ENCODE measurements at regions not wholly inside any gene's neighbourhood (a gene's known extent, or its start where the extent isn't known, plus 50 kb on each side); places are given as distances from the start of the nearest gene placed in this dataset.

DNA sequence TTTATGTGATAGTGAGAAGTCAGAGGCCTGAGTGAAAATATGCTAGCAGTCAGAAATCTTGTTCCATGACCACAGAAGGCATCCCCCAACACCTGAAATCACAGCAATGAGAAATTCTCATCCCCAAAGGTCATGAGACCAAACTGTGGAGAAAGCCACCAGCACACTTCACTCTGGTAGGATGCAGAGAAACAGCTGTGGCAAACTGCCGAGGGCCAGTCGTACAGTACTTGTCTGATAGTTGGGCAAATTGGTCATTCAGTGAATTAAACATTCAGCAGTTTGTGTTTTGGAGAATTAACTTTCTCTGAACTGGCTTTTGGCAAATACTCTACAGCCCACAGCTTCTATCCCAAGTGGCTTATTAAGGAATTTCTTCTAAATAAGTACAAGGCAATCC lies 117.2 kb downstream of the TSN start:
- H2BK12ac ChIP-seq (ENCODE audit: low read depth, low read length): no peak overlapping the region
- FAIRE-seq: no peak
- H3K4me2 ChIP-seq (ENCODE audit: insufficient read depth in 1 of 2, low read depth in 2 of 2, low read length in 2 of 2): no peak overlapping the region
- no peak overlapping the region for H3K4ac ChIP-seq (replicated peaks; ENCODE audit: insufficient read length, low read depth, low read length)
- H3K23ac ChIP-seq (ENCODE audit: insufficient read length): no peak overlapping the region
- ChIA-PET POLR2A (ENCODE audit: partially characterized antibody) (no interaction called here), CTCF (ENCODE audit: partially characterized antibody) (interaction anchor here (0.6 kb wide), 1 partner anchor 44 kb away, joined by 3 read pairs; no protein-coding TSS in a partner anchor)
- H2BK120ac ChIP-seq (replicated peaks; ENCODE audit: low read depth, low read length): no peak overlapping the region
- no peak overlapping the region for H3K9ac ChIP-seq (replicated peaks in 1 of 4; ENCODE audit: extremely low read depth in 1 of 4, low read depth in 3 of 4, low read length in 3 of 4)
- no peak overlapping the region for H4K8ac ChIP-seq (ENCODE audit: extremely low read depth, insufficient read depth, low read length)
- H3K27ac ChIP-seq (ENCODE audit: low read depth, low read length): no peak overlapping the region
- WGBS, 2 experiments (ENCODE audit: extremely low coverage in 1 of 2, insufficient coverage in 1 of 2, insufficient read length in 1 of 2, insufficient replicate concordance in 2 of 2, low coverage in 1 of 2, low lambda C conversion rate in 2 of 2, missing lambda C conversion rate in 1 of 2): 97% methylated on average over 2 of the region's 2 CpGs; no CpG with 5 or more reads in 1 of the 2 experiments
- H3K23me2 ChIP-seq (ENCODE audit: low read depth, low read length): no peaks in the 10 kb centered on the region
- no peaks in the 10 kb centered on the region for H3K9me3 ChIP-seq (ENCODE audit: insufficient read depth in 2 of 2, low read depth in 1 of 2, low read length in 1 of 2)
- H3K56ac ChIP-seq (replicated peaks; ENCODE audit: insufficient read length, low read depth, low read length): no peak overlapping the region
- no peak overlapping the region for H3K14ac ChIP-seq (ENCODE audit: insufficient read length)
- H3K27me3 ChIP-seq (replicated peaks in 1 of 4; ENCODE audit: control insufficient read depth in 3 of 4, extremely low read depth in 1 of 4, insufficient read depth in 3 of 4, low read length in 3 of 4): no peaks in the 10 kb centered on the region
- no peak overlapping the region for H4K91ac ChIP-seq (replicated peaks; ENCODE audit: insufficient read length, low read length)
- H3K79me1 ChIP-seq (ENCODE audit: low read depth, low read length): no peaks in the 10 kb centered on the region
- H2AK5ac ChIP-seq (ENCODE audit: low read depth, low read length): no peak overlapping the region
- H2BK20ac ChIP-seq (ENCODE audit: low read length): no peak overlapping the region
- TF ChIP-seq GTF2F1 (IDR thresholded peaks at IDR 0.05; ENCODE audit: borderline replicate concordance, low read depth, low read length): no peak
- no peak for TF ChIP-seq TBP (IDR thresholded peaks at IDR 0.05; ENCODE audit: low read depth, low read length)
- no peak for TF ChIP-seq RFX5 (IDR thresholded peaks at IDR 0.05; ENCODE audit: borderline replicate concordance, low read depth, low read length)
- no peak for TF ChIP-seq RAD21 (IDR thresholded peaks at IDR 0.05 in 1 of 2, conservative IDR thresholded peaks at IDR 0.05 in 1 of 2; ENCODE audit: low read depth in 2 of 2, low read length in 2 of 2)
- TF ChIP-seq FOSL1 (IDR thresholded peaks at IDR 0.05; ENCODE audit: insufficient read depth, low read depth, low read length): no peak
- no peak for TF ChIP-seq SIRT6 (IDR thresholded peaks at IDR 0.05; ENCODE audit: low read length)
- TF ChIP-seq, protein P1, sequence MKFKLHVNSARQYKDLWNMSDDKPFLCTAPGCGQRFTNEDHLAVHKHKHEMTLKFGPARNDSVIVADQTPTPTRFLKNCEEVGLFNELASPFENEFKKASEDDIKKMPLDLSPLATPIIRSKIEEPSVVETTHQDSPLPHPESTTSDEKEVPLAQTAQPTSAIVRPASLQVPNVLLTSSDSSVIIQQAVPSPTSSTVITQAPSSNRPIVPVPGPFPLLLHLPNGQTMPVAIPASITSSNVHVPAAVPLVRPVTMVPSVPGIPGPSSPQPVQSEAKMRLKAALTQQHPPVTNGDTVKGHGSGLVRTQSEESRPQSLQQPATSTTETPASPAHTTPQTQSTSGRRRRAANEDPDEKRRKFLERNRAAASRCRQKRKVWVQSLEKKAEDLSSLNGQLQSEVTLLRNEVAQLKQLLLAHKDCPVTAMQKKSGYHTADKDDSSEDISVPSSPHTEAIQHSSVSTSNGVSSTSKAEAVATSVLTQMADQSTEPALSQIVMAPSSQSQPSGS (IDR thresholded peaks at IDR 0.05; ENCODE audit: low read length): no peak
- no peak for TF ChIP-seq PHF8 (conservative IDR thresholded peaks at IDR 0.05; ENCODE audit: low read depth, low read length)
- no peak overlapping the region for H2BK15ac ChIP-seq (ENCODE audit: low read length)
- no peak for DNase-seq (ENCODE audit: low read depth in 1 of 2, low spot score in 2 of 2)
- no peaks in the 10 kb centered on the region; a peak in 1 of 4 replicates for H3K79me2 ChIP-seq (ENCODE audit: control insufficient read depth in 1 of 2, insufficient read depth in 2 of 2, low read length in 2 of 2)
- no peak overlapping the region for H2BK5ac ChIP-seq (ENCODE audit: low read depth, low read length)
- peaks cover 0 to 2% (median 0%) of the 10 kb centered on the region in 4 experiments; a peak in 2 of 7 replicates for H3K4me1 ChIP-seq (replicated peaks in 1 of 4; ENCODE audit: control insufficient read depth in 3 of 4, insufficient read depth in 4 of 4, low read length in 3 of 4)
- H3K4me3 ChIP-seq (ENCODE audit: extremely low read depth in 1 of 4, insufficient read depth in 2 of 4, low read depth in 3 of 4, low read length in 4 of 4): no peak overlapping the region
- H3K36me3 ChIP-seq (ENCODE audit: control insufficient read depth in 2 of 4, insufficient read depth in 4 of 4, low read length in 3 of 4): no peaks in the 10 kb centered on the region
- no peak overlapping the region for H2AFZ ChIP-seq (ENCODE audit: low read length)
- no peak overlapping the region for H3K18ac ChIP-seq (ENCODE audit: extremely low read depth, low read length)
- no peak overlapping the region for H4K5ac ChIP-seq (ENCODE audit: insufficient read length, low read depth, low read length)
- H4K20me1 ChIP-seq (replicated peaks in 1 of 2; ENCODE audit: control insufficient read depth in 1 of 2, insufficient read depth in 2 of 2, low read length in 2 of 2): no peaks in the 10 kb centered on the region
